Neural cell (in vitro differentiated cells): ENCODE measurements at regions not wholly inside any gene's neighbourhood (a gene's known extent, or its start where the extent isn't known, plus 50 kb on each side); places are given as distances from the start of the nearest gene placed in this dataset.

ENCODE experiments used
- H2AFZ ChIP-seq: fragments of 200-600, 300-800 bp; sonication (generic), shearing (Covaris generic); 2 replicates; pipeline ENCODE4 v1.6.0; 2014; ENCODE audit warnings: low read depth, mild to moderate bottlenecking, antibody characterized with exemption, low read length, moderate library complexity
- H3F3A ChIP-seq: fragments of 200-600 bp; shearing (Covaris generic); 2 replicates; pipeline ENCODE4 v1.6.1; 2016; ENCODE audit warnings: mild to moderate bottlenecking, moderate library complexity, mixed read lengths, antibody characterized with exemption, low read length; ENCODE audit not compliant: insufficient read depth, poor library complexity, severe bottlenecking
- H3K27ac ChIP-seq: fragments of 200-600, 300-800 bp; sonication (generic), shearing (Covaris generic); 2 replicates; pipeline ENCODE4 v1.5.1; 2014; ENCODE audit warnings: mild to moderate bottlenecking, low read length, moderate library complexity
- H3K27me3 ChIP-seq: fragments of 300-800, 200-600 bp; sonication (generic), shearing (Covaris generic); 2 replicates; pipeline ENCODE4 v1.6.0; 2014; ENCODE audit warnings: mild to moderate bottlenecking, low read depth, low read length, moderate library complexity; ENCODE audit not compliant: insufficient read depth
- H3K36me3 ChIP-seq: fragments of 300-800, 200-600 bp; sonication (generic), shearing (Covaris generic); 2 replicates; pipeline ENCODE4 v1.5.1; 2014; ENCODE audit warnings: mild to moderate bottlenecking, antibody characterized with exemption, low read length, moderate library complexity; ENCODE audit not compliant: insufficient read depth
- H3K4me2 ChIP-seq: fragments of 300-800, 200-600 bp; sonication (generic), shearing (Covaris generic); 2 replicates; pipeline ENCODE4 v1.6.0; 2014; ENCODE audit warnings: mild to moderate bottlenecking, low read length
- H3K4me3 ChIP-seq: fragments of 300-800, 200-600 bp; sonication (generic), shearing (Covaris generic); 2 replicates; pipeline ENCODE4 v1.5.1; 2014; ENCODE audit warnings: mild to moderate bottlenecking, low read length, moderate library complexity
- H3K79me2 ChIP-seq: fragments of 200-600 bp; shearing (Covaris generic); replicated peaks from 2 replicates; pipeline ENCODE4 v1.6.0; 2014; ENCODE audit warnings: mild to moderate bottlenecking, low read length, moderate library complexity; ENCODE audit not compliant: insufficient read depth
- H3K9ac ChIP-seq: fragments of 300-800, 200-600 bp; sonication (generic), shearing (Covaris generic); 2 replicates; pipeline ENCODE4 v1.6.1; 2016; ENCODE audit warnings: mild to moderate bottlenecking, low read length, mixed read lengths
- H3K9me2 ChIP-seq: fragments of 200-600 bp; shearing (Covaris generic); 2 replicates; pipeline ENCODE4 v1.6.1; 2016; ENCODE audit warnings: mild to moderate bottlenecking, low read length, mixed read lengths; ENCODE audit not compliant: insufficient read depth
- H3K9me3 ChIP-seq: fragments of 200-600, 300-800 bp; sonication (generic), shearing (Covaris generic); 2 replicates; pipeline ENCODE4 v1.6.1; 2016; ENCODE audit warnings: mild to moderate bottlenecking, mixed run types, low read length, moderate library complexity, mixed read lengths
- H4K20me1 ChIP-seq: fragments of 200-600 bp; shearing (Covaris generic); 2 replicates; pipeline ENCODE4 v1.6.1; 2016; ENCODE audit warnings: mild to moderate bottlenecking, mixed run types; ENCODE audit not compliant: insufficient read depth
- EP300 ChIP-seq: fragments of 450-650 bp; conservative IDR thresholded peaks from 2 replicates; pipeline ENCODE4 v1.6.1; 2014; ENCODE audit warnings: antibody characterized with exemption, mild to moderate bottlenecking, moderate library complexity; ENCODE audit not compliant: poor library complexity, severe bottlenecking
- EZH2 ChIP-seq: fragments of 200-600, 300-800 bp; shearing (Covaris generic), sonication (generic); IDR thresholded peaks from 2 replicates; pipeline ENCODE4 v1.6.1; 2014; ENCODE audit warnings: antibody characterized with exemption, low read length, borderline replicate concordance, mild to moderate bottlenecking; ENCODE audit not compliant: insufficient read depth, poor library complexity, severe bottlenecking
- MXI1 ChIP-seq: fragments of 450-650 bp; conservative IDR thresholded peaks from 2 replicates; pipeline ENCODE4 v1.6.1; 2014; ENCODE audit warnings: antibody characterized with exemption, mild to moderate bottlenecking; ENCODE audit not compliant: poor library complexity, severe bottlenecking
- POLR2AphosphoS5 ChIP-seq: IDR thresholded peaks from 2 replicates; pipeline ENCODE4 v1.6.1; 2012
- RAD21 ChIP-seq: fragments of 450-650 bp; conservative IDR thresholded peaks from 2 replicates; pipeline ENCODE4 v1.6.1; 2014; ENCODE audit warnings: antibody characterized with exemption, mild to moderate bottlenecking, moderate library complexity
- REST ChIP-seq: IDR thresholded peaks from 2 replicates; pipeline ENCODE4 v1.6.1; 2012; ENCODE audit warnings: borderline replicate concordance
- SMC3 ChIP-seq: fragments of 450-650 bp; conservative IDR thresholded peaks from 2 replicates; pipeline ENCODE4 v1.6.1; 2014; ENCODE audit warnings: antibody characterized with exemption, mild to moderate bottlenecking, moderate library complexity; ENCODE audit not compliant: poor library complexity
- TAF1 ChIP-seq: IDR thresholded peaks from 2 replicates; pipeline ENCODE4 v1.6.1; 2012; ENCODE audit warnings: low read depth
- TF ChIP-seq, protein P1 (sequence below): fragments of 450-650 bp; IDR thresholded peaks from 2 replicates; pipeline ENCODE4 v1.5.1; 2014; ENCODE audit warnings: antibody characterized with exemption, mild to moderate bottlenecking, moderate library complexity; ENCODE audit not compliant: poor library complexity, severe bottlenecking

- H3K4me2 ChIP-seq, result no peak overlapping the region
- TF ChIP-seq TAF1, result no peak
- TF ChIP-seq SMC3, result no peak
- TF ChIP-seq MXI1, result no peak
- no peak for TF ChIP-seq POLR2AphosphoS5
- no peak for TF ChIP-seq REST
- TF ChIP-seq EP300, result no peak
- TF ChIP-seq, protein P1, sequence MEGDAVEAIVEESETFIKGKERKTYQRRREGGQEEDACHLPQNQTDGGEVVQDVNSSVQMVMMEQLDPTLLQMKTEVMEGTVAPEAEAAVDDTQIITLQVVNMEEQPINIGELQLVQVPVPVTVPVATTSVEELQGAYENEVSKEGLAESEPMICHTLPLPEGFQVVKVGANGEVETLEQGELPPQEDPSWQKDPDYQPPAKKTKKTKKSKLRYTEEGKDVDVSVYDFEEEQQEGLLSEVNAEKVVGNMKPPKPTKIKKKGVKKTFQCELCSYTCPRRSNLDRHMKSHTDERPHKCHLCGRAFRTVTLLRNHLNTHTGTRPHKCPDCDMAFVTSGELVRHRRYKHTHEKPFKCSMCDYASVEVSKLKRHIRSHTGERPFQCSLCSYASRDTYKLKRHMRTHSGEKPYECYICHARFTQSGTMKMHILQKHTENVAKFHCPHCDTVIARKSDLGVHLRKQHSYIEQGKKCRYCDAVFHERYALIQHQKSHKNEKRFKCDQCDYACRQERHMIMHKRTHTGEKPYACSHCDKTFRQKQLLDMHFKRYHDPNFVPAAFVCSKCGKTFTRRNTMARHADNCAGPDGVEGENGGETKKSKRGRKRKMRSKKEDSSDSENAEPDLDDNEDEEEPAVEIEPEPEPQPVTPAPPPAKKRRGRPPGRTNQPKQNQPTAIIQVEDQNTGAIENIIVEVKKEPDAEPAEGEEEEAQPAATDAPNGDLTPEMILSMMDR, result no peak
- TF ChIP-seq EZH2, result no peak
- no peak for TF ChIP-seq RAD21
- no peak overlapping the region for H2AFZ ChIP-seq
- H3K79me2 ChIP-seq, result no peaks in the 10 kb centered on the region
- no peaks in the 10 kb centered on the region for H4K20me1 ChIP-seq
- no peak overlapping the region for H3K9ac ChIP-seq
- H3F3A ChIP-seq, result no peaks in the 10 kb centered on the region
- no peaks in the 10 kb centered on the region for H3K27me3 ChIP-seq
- H3K9me2 ChIP-seq, result no peaks in the 10 kb centered on the region
- no peak overlapping the region for H3K4me3 ChIP-seq
- no peaks in the 10 kb centered on the region for H3K9me3 ChIP-seq
- H3K27ac ChIP-seq, result no peak overlapping the region
- no peaks in the 10 kb centered on the region for H3K36me3 ChIP-seq
Observed at GRCh38 chr9:87238545-87238944, 259.1 kb upstream of the DAPK1 start.

DNA sequence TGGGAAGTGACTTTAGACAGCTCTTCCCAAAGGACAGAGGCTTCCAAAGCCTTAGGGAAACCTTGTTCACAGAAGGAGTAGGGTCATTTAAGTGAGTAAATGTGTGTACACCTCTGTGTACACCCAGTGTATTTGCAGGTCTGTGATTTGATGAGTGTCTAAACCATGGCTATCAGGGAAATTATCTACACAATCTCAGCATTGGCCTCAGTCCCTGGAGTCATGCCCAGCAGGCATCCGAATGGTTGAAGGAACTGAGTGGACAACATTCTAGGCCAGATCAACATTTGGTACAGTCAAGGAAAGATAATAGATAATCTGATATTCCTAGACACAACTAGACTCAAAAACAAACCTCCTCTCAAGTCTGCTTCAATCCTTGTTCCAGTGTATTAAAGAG, 258.4 kb upstream of the DAPK1 start:
- Histone ChIP-seq H3K9me2 (no peaks in the 10 kb centered on the region), H4K20me1 (no peaks in the 10 kb centered on the region), H3K27ac (no peak overlapping the region), H2AFZ (no peak overlapping the region), H3K4me2 (no peak overlapping the region), H3K9me3 (no peaks in the 10 kb centered on the region), H3K4me3 (no peak overlapping the region), H3K79me2 (no peaks in the 10 kb centered on the region), H3K36me3 (no peaks in the 10 kb centered on the region), H3K9ac (no peak overlapping the region), H3F3A (no peaks in the 10 kb centered on the region), H3K27me3 (no peaks in the 10 kb centered on the region)
- TF ChIP-seq, protein P1, result no peak
- TF ChIP-seq TAF1, result no peak
- TF ChIP-seq MXI1, result no peak
- no peak for TF ChIP-seq POLR2AphosphoS5
- TF ChIP-seq REST, result no peak
- TF ChIP-seq SMC3, result no peak
- no peak for TF ChIP-seq EP300
- TF ChIP-seq RAD21, result no peak
- no peak for TF ChIP-seq EZH2
